ENCODE measurements at regions not wholly inside any gene's neighbourhood (a gene's known extent, or its start where the extent isn't known, plus 50 kb on each side); places are given as distances from the start of the nearest gene placed in this dataset.
A peak's percentile ranks its signal among the peaks of the same experiment; 100 is the strongest.
"Not testable (repeated sequence)": the region's sequence is repeated elsewhere in the genome, so short reads cannot be mapped to it uniquely, and the experiment has no call there.

GRCh38 chr15:45948181-45948621, 313.4 kb downstream of the SQOR start:
- DNase-seq (ENCODE audit: low spot score): no peak

GRCh38 chr15:45958924-45959323, 324.1 kb downstream of the SQOR start:
- DNase-seq (ENCODE audit: low spot score): no peak

GRCh38 chr15:45962733-45963132, 327.9 kb downstream of the SQOR start:
- DNase-seq (ENCODE audit: low spot score): no peak

GRCh38 chr15:45970542-45970941, 335.7 kb downstream of the SQOR start:
- DNase-seq (ENCODE audit: low spot score): no peak

- DNase-seq (ENCODE audit: low spot score): no peak
Observed at GRCh38 chr15:45980366-45980765, 345.5 kb downstream of the SQOR start.

- no peak for DNase-seq (ENCODE audit: low spot score)
Observed at GRCh38 chr15:45981625-45982024, 346.8 kb downstream of the SQOR start.

GRCh38 chr15:45991863-45992262, 357.0 kb downstream of the SQOR start:
- DNase-seq (ENCODE audit: low spot score): no peak

- DNase-seq (ENCODE audit: low spot score): no peak
Observed at GRCh38 chr15:45993072-45993471, 358.2 kb downstream of the SQOR start.

- DNase-seq (ENCODE audit: low spot score): no peak
Observed at GRCh38 chr15:45993508-45993907, 358.7 kb downstream of the SQOR start.

- DNase-seq (ENCODE audit: low spot score): no peak
Observed at GRCh38 chr15:45995800-45996199, 361.0 kb downstream of the SQOR start.

- DNase-seq (ENCODE audit: low spot score): no peak
Observed at GRCh38 chr15:46014532-46014931, 379.7 kb downstream of the SQOR start.

- no peak for DNase-seq (ENCODE audit: low spot score)
Observed at GRCh38 chr15:46034755-46035154, 399.9 kb downstream of the SQOR start.

GRCh38 chr15:46039703-46040102, 404.9 kb downstream of the SQOR start:
- no peak for DNase-seq (ENCODE audit: low spot score)

GRCh38 chr15:46041905-46042304, 407.1 kb downstream of the SQOR start:
- DNase-seq (ENCODE audit: low spot score): no peak

- DNase-seq (ENCODE audit: low spot score): no peak
Observed at GRCh38 chr15:46059921-46060594, 425.2 kb downstream of the SQOR start.

- DNase-seq (ENCODE audit: low spot score): no peak
Observed at GRCh38 chr15:46061002-46061401, 426.2 kb downstream of the SQOR start.

GRCh38 chr15:46077220-46077619, 442.4 kb downstream of the SQOR start:
- DNase-seq (ENCODE audit: low spot score): no peak

GRCh38 chr15:46079046-46079445, 444.2 kb downstream of the SQOR start:
- DNase-seq (ENCODE audit: low spot score): no peak

GRCh38 chr15:46080016-46080415, 445.2 kb downstream of the SQOR start:
- no peak for DNase-seq (ENCODE audit: low spot score)

- peak; percentile 4 for DNase-seq (ENCODE audit: low spot score)
Observed at GRCh38 chr15:46088486-46089445, 453.9 kb downstream of the SQOR start.

- no peak for DNase-seq (ENCODE audit: low spot score)
Observed at GRCh38 chr15:46089467-46089935, 454.7 kb downstream of the SQOR start.

GRCh38 chr15:46091860-46092450, 457.1 kb downstream of the SQOR start:
- DNase-seq (ENCODE audit: low spot score): peak; percentile 40

GRCh38 chr15:46098006-46098405, 463.2 kb downstream of the SQOR start:
- DNase-seq (ENCODE audit: low spot score): not testable (repeated sequence)
